GM13976 (cell line): ENCODE measurements at regions not wholly inside any gene's neighbourhood (a gene's known extent, or its start where the extent isn't known, plus 50 kb on each side); places are given as distances from the start of the nearest gene placed in this dataset.

Experiments used
- DNase-seq: peaks from one replicate; pipeline ENCODE4 v3.0.0; 2012; ENCODE audit warnings: low spot score
- CTCF ChIP-seq: IDR thresholded peaks from 2 replicates; pipeline ENCODE4 v1.5.1; 2012; ENCODE audit warnings: borderline replicate concordance, mild to moderate bottlenecking; ENCODE audit not compliant: insufficient read depth; ENCODE audit errors: extremely low read depth, missing control alignments, control extremely low read depth
- in situ Hi-C: fragments of 300-500 bp; cut with MboI; formaldehyde crosslinking; loops from one replicate; pipeline ENCODE4 v1.12.0; 2022; ENCODE audit warnings: low sequenced_read_pairs, mixed read lengths, inconsistent platforms; ENCODE audit not compliant: unreplicated experiment

GRCh38 chr17:69884846-69885245, 190.2 kb upstream of the KCNJ16 start:
- no peak for DNase-seq
- no peak for TF ChIP-seq CTCF
- in situ Hi-C loops = no loop called here

- in situ Hi-C loops = no loop called here
- DNase-seq = no peak
- TF ChIP-seq CTCF = no peak
These were observed 176.4 kb upstream of the KCNJ16 start for GRCh38 chr17:69898601-69899000.

GRCh38 chr17:69900101-69900500, 174.9 kb upstream of the KCNJ16 start:
- in situ Hi-C loops = no loop called here
- DNase-seq = no peak
- TF ChIP-seq CTCF = no peak

GRCh38 chr17:69900829-69901228, 174.2 kb upstream of the KCNJ16 start:
- in situ Hi-C loops = no loop called here
- no peak for DNase-seq
- no peak for TF ChIP-seq CTCF

- DNase-seq = no peak
- TF ChIP-seq CTCF = no peak
- in situ Hi-C loops = no loop called here
These were observed 168.7 kb upstream of the KCNJ16 start for GRCh38 chr17:69906306-69906705.

- TF ChIP-seq CTCF = no peak
- in situ Hi-C loops = no loop called here
- no peak for DNase-seq
These were observed 167.7 kb upstream of the KCNJ16 start for GRCh38 chr17:69907132-69907847.
